GM19023 (cell line): ENCODE measurements at regions not wholly inside any gene's neighbourhood (a gene's known extent, or its start where the extent isn't known, plus 50 kb on each side); places are given as distances from the start of the nearest gene placed in this dataset.
"Not testable (repeated sequence)": the region's sequence is repeated elsewhere in the genome, so short reads cannot be mapped to it uniquely, and the experiment has no call there.

Experiments
- ATAC-seq: cut with Tn5 transposase; IDR thresholded peaks from one replicate; pipeline ENCODE4 v1.9.1; 2021; ENCODE audit warnings: mild to moderate bottlenecking, moderate library complexity; ENCODE audit not compliant: unreplicated experiment

- ATAC-seq, result no peak
Observed at GRCh38 chr18:71116535-71116934, 827.7 kb downstream of the SOCS6 start.

- no peak for ATAC-seq
Observed at GRCh38 chr18:71115261-71115660, 826.4 kb downstream of the SOCS6 start.

DNA sequence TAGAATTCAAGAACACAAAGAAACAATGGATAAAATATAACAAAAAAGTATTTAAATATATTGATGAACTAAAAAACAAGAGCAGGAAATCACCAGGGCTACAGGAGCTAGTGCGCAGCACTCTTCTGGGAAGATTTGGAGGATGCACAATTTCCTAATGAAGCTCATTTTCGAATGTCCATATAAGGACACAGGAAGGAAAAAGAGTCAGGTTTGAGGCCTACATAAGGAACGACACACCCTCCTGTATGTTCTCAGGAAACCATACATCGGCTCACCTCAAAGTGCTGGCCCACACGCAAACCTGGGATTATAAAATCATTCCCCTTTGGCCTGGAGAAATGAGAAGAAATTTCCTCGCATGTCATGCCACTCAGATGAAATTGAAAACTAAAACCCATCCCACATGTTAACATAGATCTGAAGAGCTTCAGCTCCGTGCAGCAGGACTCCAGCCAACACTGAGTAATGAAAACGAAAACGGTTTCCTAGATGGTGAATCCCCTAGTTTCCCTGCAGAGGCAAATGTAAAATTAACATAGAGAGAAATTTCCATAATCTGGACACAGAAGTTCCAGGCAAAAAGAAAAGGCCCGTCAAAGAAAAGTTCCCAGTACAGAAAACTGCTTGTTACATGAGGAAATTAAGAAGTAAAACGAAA is 825.8 kb downstream of the SOCS6 start:
- ATAC-seq, result no peak

GRCh38 chr18:71107244-71107643 is 818.4 kb downstream of the SOCS6 start:
- no peak for ATAC-seq

- ATAC-seq, result no peak
Observed at GRCh38 chr18:71106701-71107100, 817.9 kb downstream of the SOCS6 start.

DNA sequence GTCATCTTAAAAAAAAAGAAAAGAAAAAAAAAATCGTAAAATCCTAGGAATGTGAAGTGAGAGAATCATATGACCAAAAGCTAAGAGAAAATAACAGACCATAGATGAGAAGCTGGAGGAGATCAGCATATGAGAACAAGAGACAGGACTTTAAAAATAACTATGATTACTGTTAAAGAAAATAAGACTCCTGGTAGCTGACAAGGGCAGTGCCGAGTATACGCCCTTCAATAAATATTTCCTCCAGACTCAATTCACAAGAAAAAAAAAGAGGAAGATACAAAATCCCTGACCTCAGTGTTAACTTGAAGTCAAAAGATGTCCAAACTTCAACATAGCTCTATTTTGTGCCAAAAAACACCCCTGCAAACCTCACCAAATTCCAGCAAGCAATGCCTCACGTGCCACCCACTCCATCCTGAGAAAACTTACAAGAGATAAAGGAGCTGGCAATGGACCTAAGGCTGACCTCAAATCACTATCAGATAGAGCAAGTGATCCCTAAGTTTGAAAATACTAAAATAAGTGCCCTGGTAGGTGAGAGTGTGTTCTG is 817.2 kb downstream of the SOCS6 start:
- ATAC-seq, result no peak

DNA sequence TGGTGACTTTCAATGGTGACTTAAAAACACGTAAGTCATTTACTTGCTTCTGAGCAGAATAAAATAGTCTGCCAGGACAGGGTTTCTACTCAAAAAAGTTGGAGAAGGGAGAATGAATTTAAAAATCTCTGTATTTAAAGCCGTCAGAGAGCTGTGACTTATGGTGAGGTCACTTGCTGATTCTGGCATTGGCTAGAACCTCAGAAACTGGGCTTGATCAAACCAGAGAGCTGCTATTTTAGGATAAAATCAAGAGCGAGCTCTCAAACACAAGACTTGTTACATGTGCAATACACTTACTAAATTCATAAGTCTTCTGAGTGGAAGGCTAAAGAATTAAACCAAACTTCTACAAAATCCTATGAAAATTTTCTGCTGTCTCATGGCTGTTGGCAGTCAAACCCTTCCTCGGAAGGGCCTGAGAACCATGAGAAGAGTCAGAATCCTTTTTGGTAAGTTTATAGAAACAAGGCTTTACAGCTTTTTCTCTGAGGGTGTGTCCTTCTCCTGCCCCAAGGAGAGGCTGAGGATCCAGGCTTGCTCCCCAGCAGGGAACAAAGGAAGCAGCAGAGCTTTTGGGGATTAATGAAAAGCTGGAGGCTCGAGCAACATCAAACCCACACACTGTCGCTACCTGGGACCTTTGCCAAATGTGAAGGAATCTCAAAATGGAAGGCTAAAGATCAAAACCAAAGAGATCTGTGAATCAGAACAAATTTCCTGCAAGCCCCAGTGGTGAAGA is 816.4 kb downstream of the SOCS6 start:
- ATAC-seq, result no peak

DNA sequence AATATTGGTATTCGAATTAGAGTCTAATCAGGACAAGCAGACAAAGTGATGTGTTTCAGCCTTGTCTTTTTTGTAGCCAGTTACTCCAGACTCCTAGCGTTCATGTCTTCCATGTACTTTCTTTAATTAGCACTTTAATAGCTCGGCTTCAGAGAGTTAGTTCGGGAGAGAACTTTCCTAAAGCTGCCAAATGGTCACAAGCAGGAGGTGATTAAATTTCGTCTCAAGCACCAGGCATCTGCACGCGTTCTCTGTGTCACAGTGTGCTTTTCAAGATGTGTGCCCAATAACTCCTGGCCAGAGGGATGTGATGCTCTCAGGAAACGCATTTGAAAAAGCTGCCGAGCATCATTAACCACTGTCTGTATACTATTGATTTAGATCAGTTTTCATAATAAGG is 790.8 kb downstream of the SOCS6 start:
- no peak for ATAC-seq

DNA sequence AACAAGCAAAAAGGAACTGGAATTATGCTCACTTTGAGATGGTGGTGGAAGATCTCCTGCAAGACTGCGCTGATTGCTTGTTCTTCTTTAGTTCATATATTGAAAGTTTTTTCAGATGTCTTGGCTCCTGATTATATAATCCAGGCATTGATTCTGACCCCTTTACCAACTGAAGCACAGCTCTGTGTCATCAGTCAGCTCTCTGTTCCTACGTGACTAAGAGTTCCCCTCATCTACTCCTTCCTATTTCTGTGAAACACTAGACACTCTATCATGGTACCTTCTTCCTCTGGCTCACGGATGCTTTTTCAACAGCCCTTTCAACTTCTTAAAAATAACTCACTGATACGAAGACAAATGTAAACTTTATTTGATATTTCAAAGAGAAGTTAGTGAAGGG is 788.6 kb downstream of the SOCS6 start:
- no peak for ATAC-seq

GRCh38 chr18:71075147-71075546 is 786.3 kb downstream of the SOCS6 start:
- no peak for ATAC-seq

- ATAC-seq, result no peak
Observed at GRCh38 chr18:71068338-71068737, 779.5 kb downstream of the SOCS6 start.

GRCh38 chr18:71049893-71050292 is 761.0 kb downstream of the SOCS6 start:
- ATAC-seq, result no peak

- no peak for ATAC-seq
Observed at GRCh38 chr18:71047882-71048281, 759.0 kb downstream of the SOCS6 start.

GRCh38 chr18:71045331-71046065 is 756.7 kb downstream of the SOCS6 start:
- no peak for ATAC-seq

- ATAC-seq, result no peak
Observed at GRCh38 chr18:71040161-71040560, 751.3 kb downstream of the SOCS6 start.

GRCh38 chr18:71038196-71038595 is 749.4 kb downstream of the SOCS6 start:
- ATAC-seq, result no peak

GRCh38 chr18:71036783-71037182 is 747.9 kb downstream of the SOCS6 start:
- ATAC-seq, result no peak

DNA sequence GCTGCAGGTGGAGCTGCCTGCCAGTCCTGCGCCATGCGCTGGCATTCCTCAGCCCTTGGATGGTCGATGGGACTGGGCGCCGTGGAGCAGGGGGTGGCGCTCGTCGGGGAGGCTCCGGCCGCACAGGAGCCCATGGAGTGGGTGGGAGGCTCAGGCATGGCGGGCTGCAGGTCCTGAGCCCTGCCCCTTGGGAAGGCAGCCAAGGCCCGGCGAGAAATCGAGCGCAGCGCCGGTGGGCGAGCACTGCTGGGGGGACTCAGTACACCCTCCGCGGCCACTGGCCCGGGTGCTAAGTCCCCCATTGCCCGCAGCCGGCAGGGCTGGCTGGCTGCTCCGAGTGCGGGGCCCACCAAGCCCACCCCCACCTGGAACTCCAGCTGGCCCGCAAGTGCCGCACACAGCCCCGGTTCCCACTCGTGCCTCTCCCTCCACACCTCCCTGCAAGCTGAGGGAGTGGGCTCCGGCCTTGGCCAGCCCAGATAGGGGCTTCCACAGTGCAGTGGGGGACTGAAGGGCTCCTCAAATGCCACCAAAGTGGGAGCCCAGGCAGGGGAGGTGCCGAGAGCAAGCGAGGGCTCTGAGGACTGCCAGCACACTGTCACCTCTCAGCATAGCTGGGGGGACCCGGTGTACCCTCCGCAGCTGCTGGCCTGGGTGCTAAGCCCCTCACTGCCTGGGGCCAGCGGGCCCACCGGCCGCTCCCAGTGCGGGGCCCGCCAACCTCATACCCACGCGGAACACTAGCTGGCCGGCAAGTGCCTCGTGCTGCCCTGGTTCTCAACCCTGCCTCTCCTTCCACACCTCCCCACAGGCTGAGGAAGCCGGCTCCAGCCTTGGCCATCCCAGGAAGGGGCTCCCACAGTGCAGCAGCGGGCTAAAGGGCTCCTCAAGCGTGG is 742.7 kb downstream of the SOCS6 start:
- ATAC-seq, result not testable (repeated sequence)

GRCh38 chr18:71030085-71030484 is 741.2 kb downstream of the SOCS6 start:
- not testable (repeated sequence) for ATAC-seq

- no peak for ATAC-seq
Observed at GRCh38 chr18:71028285-71028762, 739.5 kb downstream of the SOCS6 start.
